ENCODE measurements at regions not wholly inside any gene's neighbourhood (a gene's known extent, or its start where the extent isn't known, plus 50 kb on each side); places are given as distances from the start of the nearest gene placed in this dataset.
"Not testable (repeated sequence)": the region's sequence is repeated elsewhere in the genome, so short reads cannot be mapped to it uniquely, and the experiment has no call there.

GRCh38 chr6:164694386-164694785 lies 615.0 kb downstream of the C6orf118 start:
- DNase-seq (ENCODE audit: low spot score): no peak

- DNase-seq (ENCODE audit: low spot score): no peak
Measured at GRCh38 chr6:164693944-164694343, 615.5 kb downstream of the C6orf118 start.

GRCh38 chr6:164692772-164693510 lies 616.5 kb downstream of the C6orf118 start:
- DNase-seq (ENCODE audit: low spot score): no peak

DNA sequence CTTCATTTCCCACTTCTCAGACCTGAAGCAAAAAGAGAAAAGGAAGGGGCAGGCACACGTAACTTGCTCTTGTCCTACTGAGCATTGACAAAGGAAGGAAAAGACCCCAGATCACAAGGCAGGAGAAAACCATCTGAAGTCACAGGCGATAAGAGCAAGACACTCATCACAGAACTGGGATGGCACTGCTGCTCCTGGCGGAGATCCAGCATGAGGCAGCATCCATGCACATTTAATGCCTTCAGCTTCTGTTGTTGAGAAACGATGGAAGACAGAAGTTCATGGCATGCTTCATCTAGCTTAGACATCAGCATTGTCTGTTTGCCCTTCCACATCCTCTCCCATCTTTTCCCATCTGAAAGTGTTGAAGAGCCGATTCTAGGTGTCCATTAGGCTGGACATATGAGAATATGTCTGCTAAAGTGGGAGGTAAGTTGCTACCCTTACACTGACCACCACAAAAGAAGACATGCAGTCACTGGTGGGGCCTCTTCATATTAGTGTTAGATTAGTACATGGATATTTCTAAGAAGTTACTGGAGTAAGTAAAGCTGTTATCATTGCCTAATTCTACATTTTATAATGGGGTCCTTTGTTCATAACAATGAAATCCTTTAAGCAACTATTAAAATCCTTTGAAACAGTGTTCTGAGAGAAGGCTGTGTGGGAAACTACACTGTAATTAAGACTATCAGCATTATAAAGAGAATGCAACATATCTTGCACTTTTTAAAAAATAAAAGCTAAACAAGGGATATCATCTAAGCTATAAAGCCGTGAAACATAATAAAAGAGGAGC lies 618.5 kb downstream of the C6orf118 start:
- no peak for DNase-seq (ENCODE audit: low spot score)

DNA sequence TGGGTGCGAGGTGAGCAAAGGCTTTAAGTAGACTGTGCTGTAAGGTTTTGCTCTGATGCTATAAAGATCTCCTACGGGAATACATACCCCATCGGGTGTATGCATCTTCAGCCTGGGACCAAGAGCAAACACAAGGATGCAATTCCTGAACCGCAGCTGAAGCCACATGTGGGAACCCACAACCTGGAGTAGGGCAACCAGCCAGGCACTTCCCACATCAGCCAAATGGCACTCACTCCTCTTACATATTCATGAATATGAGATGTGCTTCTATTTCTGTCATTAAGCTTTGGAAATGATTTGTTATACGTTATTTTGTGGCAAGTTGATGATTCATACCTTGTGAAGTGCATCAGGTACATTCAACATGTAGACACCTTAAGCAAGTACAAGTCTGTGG lies 619.2 kb downstream of the C6orf118 start:
- DNase-seq (ENCODE audit: low spot score): no peak

- DNase-seq (ENCODE audit: low spot score): no peak
Measured at GRCh38 chr6:164665328-164665727, 644.1 kb downstream of the C6orf118 start.

- DNase-seq (ENCODE audit: low spot score): no peak
Measured at GRCh38 chr6:164663634-164664033, 645.8 kb downstream of the C6orf118 start.

GRCh38 chr6:164661716-164662115 lies 647.7 kb downstream of the C6orf118 start:
- no peak for DNase-seq (ENCODE audit: low spot score)

DNA sequence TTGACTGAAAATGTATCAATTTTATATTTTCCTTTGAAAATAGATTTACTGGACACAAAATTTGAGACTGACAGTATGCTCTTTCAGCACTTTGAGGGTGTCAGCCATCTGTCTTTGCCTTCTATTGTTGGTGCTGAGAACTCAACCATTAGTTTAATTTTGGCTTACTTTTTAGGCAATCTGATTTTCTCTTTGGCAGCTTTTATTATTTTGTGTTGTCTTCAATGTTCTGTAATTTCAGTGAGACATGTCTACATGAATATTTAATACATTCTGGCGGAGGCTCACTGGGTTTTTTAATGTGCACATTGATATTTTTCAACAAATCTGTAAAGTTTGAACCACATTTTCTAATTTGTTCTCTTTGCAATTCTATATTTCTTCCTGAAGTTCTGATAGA lies 648.6 kb downstream of the C6orf118 start:
- no peak for DNase-seq (ENCODE audit: low spot score)

- no peak for DNase-seq (ENCODE audit: low spot score)
Measured at GRCh38 chr6:164640956-164641355, 668.4 kb downstream of the C6orf118 start.

GRCh38 chr6:164628302-164628931 lies 681.0 kb downstream of the C6orf118 start:
- no peak for DNase-seq (ENCODE audit: low spot score)

DNA sequence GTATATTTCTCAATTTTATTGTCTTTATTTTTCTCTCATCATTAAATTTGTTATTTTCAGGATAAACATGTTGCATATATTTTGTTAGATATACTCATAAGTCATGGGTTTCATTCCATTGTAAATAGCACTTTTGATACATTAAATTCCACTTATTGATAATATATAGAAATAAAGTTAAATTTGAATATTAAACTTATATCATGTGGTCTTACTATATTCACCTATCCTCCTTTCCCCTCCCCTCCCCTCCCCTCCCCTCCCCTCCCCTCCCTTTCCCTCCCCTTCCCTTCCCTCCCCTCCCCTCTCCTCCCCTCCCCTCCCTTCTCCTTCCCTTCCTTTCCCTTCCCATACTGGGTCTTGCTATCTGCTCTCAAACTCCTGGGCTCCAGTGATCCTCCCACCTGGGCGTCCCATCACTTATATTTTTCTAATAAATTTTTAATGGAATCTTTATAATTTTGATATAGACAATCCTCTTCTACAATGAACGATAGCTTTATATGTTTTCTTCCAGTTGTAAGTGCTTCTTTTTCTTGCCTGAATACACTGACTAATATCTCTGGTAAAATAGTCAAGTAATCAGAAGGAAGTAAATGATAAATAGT lies 692.4 kb downstream of the C6orf118 start:
- no peak for DNase-seq (ENCODE audit: low spot score)

- no peak for DNase-seq (ENCODE audit: low spot score)
Measured at GRCh38 chr6:164612751-164613150, 696.7 kb downstream of the C6orf118 start.

DNA sequence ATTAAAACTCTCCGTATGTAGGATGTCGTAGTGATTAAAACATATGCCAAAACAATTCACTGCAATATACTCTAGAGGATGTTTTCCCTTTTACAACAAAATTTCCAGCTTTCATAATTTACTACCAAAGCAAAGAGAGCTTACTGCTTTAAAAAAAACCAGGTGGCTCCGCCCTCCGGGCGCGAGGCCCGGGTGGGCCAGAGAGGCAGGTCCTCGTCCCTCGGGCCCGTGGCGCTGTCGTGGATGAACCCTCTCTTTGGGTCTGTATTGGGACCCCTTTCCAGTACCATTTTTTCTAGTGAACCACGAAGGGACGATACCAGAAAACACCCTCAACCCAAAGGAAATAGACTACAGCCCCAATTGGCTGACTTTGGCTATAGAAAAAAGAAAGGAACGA lies 698.5 kb downstream of the C6orf118 start:
- DNase-seq (ENCODE audit: low spot score): not testable (repeated sequence)

GRCh38 chr6:164602415-164602814 lies 707.0 kb downstream of the C6orf118 start:
- DNase-seq (ENCODE audit: low spot score): not testable (repeated sequence)

DNA sequence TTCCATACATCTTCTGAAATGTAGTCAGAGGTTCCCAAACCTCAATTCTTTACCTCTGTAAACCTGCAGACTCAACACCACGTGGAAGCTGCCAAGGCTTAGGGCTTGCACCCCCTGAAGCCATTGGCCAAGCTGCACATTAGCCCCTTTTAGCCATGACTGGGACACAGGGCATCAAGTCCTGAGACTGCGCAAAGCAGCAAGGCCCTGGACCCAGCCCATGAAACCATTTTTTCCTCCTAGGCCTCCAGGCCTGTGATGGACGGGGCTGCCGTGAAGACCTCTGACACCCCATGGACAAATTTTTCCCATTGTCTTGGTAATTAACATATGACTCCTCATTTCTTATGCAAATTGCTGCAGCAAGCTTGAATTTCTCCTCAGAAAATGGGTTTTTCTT lies 727.8 kb downstream of the C6orf118 start:
- DNase-seq (ENCODE audit: low spot score): no peak

GRCh38 chr6:164579035-164579434 lies 730.4 kb downstream of the C6orf118 start:
- no peak for DNase-seq (ENCODE audit: low spot score)

DNA sequence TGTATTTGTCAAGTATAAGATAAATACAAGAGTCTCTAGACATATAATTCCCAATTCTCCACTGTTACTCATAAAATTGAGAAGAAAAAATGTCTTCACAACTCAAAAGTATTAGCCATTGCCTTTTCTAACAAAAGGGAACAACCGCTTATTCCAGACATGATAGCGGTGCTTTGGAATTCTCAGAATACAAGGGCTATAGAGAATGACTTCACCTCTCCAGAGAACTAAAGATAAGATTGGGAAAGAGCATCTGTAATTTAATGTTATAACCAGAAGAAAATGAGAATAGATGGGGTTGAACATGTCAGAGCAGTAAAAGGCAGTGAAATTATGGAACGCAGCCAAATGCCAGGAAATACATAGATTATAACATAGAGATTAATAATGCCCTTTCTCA lies 730.8 kb downstream of the C6orf118 start:
- DNase-seq (ENCODE audit: low spot score): no peak

- DNase-seq (ENCODE audit: low spot score): no peak
Measured at GRCh38 chr6:164570801-164571200, 738.6 kb downstream of the C6orf118 start.

GRCh38 chr6:164569509-164569908 lies 739.9 kb downstream of the C6orf118 start:
- no peak for DNase-seq (ENCODE audit: low spot score)

DNA sequence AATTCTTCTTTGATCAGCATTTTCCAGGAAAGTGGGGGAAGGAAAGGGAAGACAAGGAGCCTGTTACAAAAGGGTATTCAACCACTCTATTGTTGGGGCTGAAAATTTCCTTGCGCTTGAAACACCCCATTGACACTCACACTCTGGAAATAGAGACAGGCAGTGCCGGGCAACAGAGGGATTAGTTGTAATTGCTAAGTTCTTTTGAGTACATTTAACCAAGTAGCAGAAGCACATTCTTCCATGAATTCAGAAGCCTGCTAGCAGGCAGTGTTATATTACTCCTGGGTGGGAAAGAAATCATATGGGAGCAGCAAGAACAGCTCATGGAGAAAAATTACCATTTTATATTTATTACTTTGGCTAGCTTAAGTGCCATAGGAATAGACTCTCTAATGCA lies 745.5 kb downstream of the C6orf118 start:
- DNase-seq (ENCODE audit: low spot score): no peak

DNA sequence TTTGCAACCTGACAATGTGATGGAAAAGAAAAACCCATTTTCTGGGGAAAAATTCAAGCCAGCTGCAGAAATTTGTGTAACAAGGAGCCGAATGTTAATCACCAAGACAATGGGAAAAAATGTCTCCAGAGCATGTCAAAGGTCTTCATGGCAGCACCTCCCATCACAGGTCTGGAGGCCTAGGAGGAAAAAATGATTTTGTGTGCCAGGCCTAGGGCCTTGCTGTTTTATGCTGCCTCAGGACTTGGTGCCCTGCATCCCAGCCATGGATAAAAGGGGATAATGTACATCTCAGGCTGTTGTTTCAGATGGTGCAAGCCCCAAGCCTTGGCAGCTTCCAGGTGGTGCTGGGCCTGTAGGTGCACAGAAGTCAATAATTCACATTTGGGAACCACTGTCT lies 747.7 kb downstream of the C6orf118 start:
- DNase-seq (ENCODE audit: low spot score): no peak

Data from SW480 (cell line).